ENCODE measurements at regions not wholly inside any gene's neighbourhood (a gene's known extent, or its start where the extent isn't known, plus 50 kb on each side); places are given as distances from the start of the nearest gene placed in this dataset.

DNA sequence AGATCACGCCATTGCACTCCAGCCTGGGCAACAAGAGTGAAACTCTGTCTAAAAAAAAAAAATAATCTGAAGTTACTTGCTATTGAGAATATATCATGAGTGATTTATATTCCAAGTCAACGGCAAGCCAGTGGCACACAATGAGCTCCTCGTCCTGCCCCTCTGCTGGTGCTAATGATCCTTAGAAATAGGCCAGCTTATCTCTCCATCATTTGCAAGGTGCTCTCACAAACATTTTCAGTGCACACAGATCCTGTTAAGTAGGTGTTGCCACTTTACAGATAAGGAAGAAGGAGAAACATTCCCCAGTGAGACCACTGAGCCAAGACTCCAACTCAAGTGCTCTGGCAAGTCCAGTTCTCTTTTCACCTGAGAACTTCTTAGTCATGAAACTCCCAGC lies 91.3 kb upstream of the GPR45 start:
- TF ChIP-seq POLR2AphosphoS5 (IDR thresholded peaks at IDR 0.05) (no peak), POLR2A (IDR thresholded peaks at IDR 0.05) (no peak)

Measured in prostate gland (tissue), 1 donor.